ENCODE measurements at regions not wholly inside any gene's neighbourhood (a gene's known extent, or its start where the extent isn't known, plus 50 kb on each side); places are given as distances from the start of the nearest gene placed in this dataset.

- no peak overlapping the region for H3K4me2 ChIP-seq (ENCODE audit: low read length)
Measured at GRCh38 chr6:151699719-151700118, 107.8 kb upstream of the ESR1 start.

GRCh38 chr6:151701911-151702562, 105.4 kb upstream of the ESR1 start:
- H3K9ac ChIP-seq (ENCODE audit: low read length): no peak overlapping the region
- no peaks in the 10 kb centered on the region for H3K79me1 ChIP-seq (ENCODE audit: low read length)
- H3K27ac ChIP-seq (ENCODE audit: low read depth, low read length): no peak overlapping the region
- H2BK12ac ChIP-seq (ENCODE audit: low read length): no peak overlapping the region
- DNase-seq: no peak
- no peak overlapping the region for H3K4ac ChIP-seq (ENCODE audit: low read depth, low read length)
- H2AFZ ChIP-seq (ENCODE audit: insufficient read depth, low read length, poor library complexity): no peak overlapping the region
- no peak overlapping the region for H3K14ac ChIP-seq (ENCODE audit: low read length)
- no peak overlapping the region for H4K91ac ChIP-seq (ENCODE audit: low read depth, low read length)
- H3K4me1 ChIP-seq (ENCODE audit: control insufficient read depth in 1 of 2, insufficient read depth in 2 of 2, low read length in 2 of 2): peaks cover 0 to 5% of the 10 kb centered on the region in 2 experiments
- no peak overlapping the region for H3K4me3 ChIP-seq (ENCODE audit: low read depth, low read length)
- no peaks in the 10 kb centered on the region for H3K36me3 ChIP-seq (ENCODE audit: control insufficient read depth in 1 of 2, insufficient read depth in 2 of 2, low read length in 2 of 2)
- no peak overlapping the region for H4K8ac ChIP-seq (ENCODE audit: low read depth, low read length)
- no peaks in the 10 kb centered on the region for H3K27me3 ChIP-seq (ENCODE audit: insufficient read depth, low read length)
- H3K4me2 ChIP-seq (ENCODE audit: low read length): no peak overlapping the region
- H2BK5ac ChIP-seq (ENCODE audit: low read depth, low read length, poor library complexity): no peak overlapping the region
- no peak overlapping the region for H2BK120ac ChIP-seq (ENCODE audit: insufficient read depth, low read length, poor library complexity)
- no peak overlapping the region for H2AK5ac ChIP-seq (ENCODE audit: low read length)
- no peak overlapping the region for H3K23ac ChIP-seq (ENCODE audit: low read length)
- no CpG with 5 or more reads among the region's 5 CpGs for WGBS (ENCODE audit: extremely low coverage, insufficient coverage, insufficient read length)
- no peak overlapping the region for H3K18ac ChIP-seq (ENCODE audit: low read length)
- H3K9me3 ChIP-seq (ENCODE audit: insufficient read depth, low read depth, low read length): no peaks in the 10 kb centered on the region
- H4K12ac ChIP-seq (ENCODE audit: low read depth, low read length): no peak overlapping the region
- H3K79me2 ChIP-seq (ENCODE audit: control insufficient read depth, insufficient read depth, low read length, poor library complexity): no peaks in the 10 kb centered on the region

More at GRCh38 chr6:151699719-151700118, 107.8 kb upstream of the ESR1 start:
- no peak for DNase-seq
- no peak overlapping the region for H3K4me3 ChIP-seq (ENCODE audit: low read depth, low read length)
- H2BK120ac ChIP-seq (ENCODE audit: insufficient read depth, low read length, poor library complexity): no peak overlapping the region
- H2BK5ac ChIP-seq (ENCODE audit: low read depth, low read length, poor library complexity): no peak overlapping the region
- no peaks in the 10 kb centered on the region for H3K79me1 ChIP-seq (ENCODE audit: low read length)
- H3K27ac ChIP-seq (ENCODE audit: low read depth, low read length): no peak overlapping the region
- no peak overlapping the region for H4K12ac ChIP-seq (ENCODE audit: low read depth, low read length)
- no peaks in the 10 kb centered on the region for H3K9me3 ChIP-seq (ENCODE audit: insufficient read depth, low read depth, low read length)
- WGBS (ENCODE audit: extremely low coverage, insufficient coverage, insufficient read length): no CpG with 5 or more reads among the region's 4 CpGs
- H3K4me1 ChIP-seq (ENCODE audit: control insufficient read depth in 1 of 2, insufficient read depth in 2 of 2, low read length in 2 of 2): peaks cover 0 to 5% of the 10 kb centered on the region in 2 experiments
- no peak overlapping the region for H3K9ac ChIP-seq (ENCODE audit: low read length)
- H2BK12ac ChIP-seq (ENCODE audit: low read length): no peak overlapping the region
- H2AFZ ChIP-seq (ENCODE audit: insufficient read depth, low read length, poor library complexity): no peak overlapping the region
- H3K18ac ChIP-seq (ENCODE audit: low read length): no peak overlapping the region
- H3K27me3 ChIP-seq (ENCODE audit: insufficient read depth, low read length): no peaks in the 10 kb centered on the region
- H3K36me3 ChIP-seq (ENCODE audit: control insufficient read depth in 1 of 2, insufficient read depth in 2 of 2, low read length in 2 of 2): no peaks in the 10 kb centered on the region
- H3K4ac ChIP-seq (ENCODE audit: low read depth, low read length): no peak overlapping the region
- H3K79me2 ChIP-seq (ENCODE audit: control insufficient read depth, insufficient read depth, low read length, poor library complexity): no peaks in the 10 kb centered on the region
- no peak overlapping the region for H4K8ac ChIP-seq (ENCODE audit: low read depth, low read length)
- H4K91ac ChIP-seq (ENCODE audit: low read depth, low read length): no peak overlapping the region
- H3K23ac ChIP-seq (ENCODE audit: low read length): no peak overlapping the region
- H3K14ac ChIP-seq (ENCODE audit: low read length): no peak overlapping the region
- H2AK5ac ChIP-seq (ENCODE audit: low read length): no peak overlapping the region

- no peak overlapping the region for H3K4me2 ChIP-seq (ENCODE audit: low read length)
- WGBS (ENCODE audit: extremely low coverage, insufficient coverage, insufficient read length): no CpG with 5 or more reads among the region's 5 CpGs
Measured at GRCh38 chr6:151702851-151703658, 104.4 kb upstream of the ESR1 start.

GRCh38 chr6:151704383-151704782, 103.1 kb upstream of the ESR1 start:
- Histone ChIP-seq H3K14ac (ENCODE audit: low read length) (no peak overlapping the region), H2BK120ac (ENCODE audit: insufficient read depth, low read length, poor library complexity) (no peak overlapping the region), H3K23ac (ENCODE audit: low read length) (no peak overlapping the region), H2BK5ac (ENCODE audit: low read depth, low read length, poor library complexity) (no peak overlapping the region), H4K12ac (ENCODE audit: low read depth, low read length) (no peak overlapping the region), H3K4me1 (ENCODE audit: control insufficient read depth in 1 of 2, insufficient read depth in 2 of 2, low read length in 2 of 2) (peaks cover 0 to 5% of the 10 kb centered on the region in 2 experiments), H3K4ac (ENCODE audit: low read depth, low read length) (no peak overlapping the region), H2BK12ac (ENCODE audit: low read length) (no peak overlapping the region), H3K27ac (ENCODE audit: low read depth, low read length) (no peak overlapping the region), H3K79me1 (ENCODE audit: low read length) (no peaks in the 10 kb centered on the region), H2AFZ (ENCODE audit: insufficient read depth, low read length, poor library complexity) (no peak overlapping the region), H4K91ac (ENCODE audit: low read depth, low read length) (no peak overlapping the region), H3K9me3 (ENCODE audit: insufficient read depth, low read depth, low read length) (no peaks in the 10 kb centered on the region), H3K4me3 (ENCODE audit: low read depth, low read length) (no peak overlapping the region), H3K27me3 (ENCODE audit: insufficient read depth, low read length) (no peaks in the 10 kb centered on the region), H3K79me2 (ENCODE audit: control insufficient read depth, insufficient read depth, low read length, poor library complexity) (no peaks in the 10 kb centered on the region), H2AK5ac (ENCODE audit: low read length) (no peak overlapping the region), H3K18ac (ENCODE audit: low read length) (no peak overlapping the region), H3K4me2 (ENCODE audit: low read length) (no peak overlapping the region), H3K9ac (ENCODE audit: low read length) (no peak overlapping the region), H4K8ac (ENCODE audit: low read depth, low read length) (no peak overlapping the region), H3K36me3 (ENCODE audit: control insufficient read depth in 1 of 2, insufficient read depth in 2 of 2, low read length in 2 of 2) (no peaks in the 10 kb centered on the region)
- no peak for DNase-seq
- no CpG with 5 or more reads among the region's 5 CpGs for WGBS (ENCODE audit: extremely low coverage, insufficient coverage, insufficient read length)

More at GRCh38 chr6:151702851-151703658, 104.4 kb upstream of the ESR1 start:
- Histone ChIP-seq H3K23ac (ENCODE audit: low read length) (no peak overlapping the region), H2AK5ac (ENCODE audit: low read length) (no peak overlapping the region), H3K14ac (ENCODE audit: low read length) (no peak overlapping the region), H3K27me3 (ENCODE audit: insufficient read depth, low read length) (no peaks in the 10 kb centered on the region), H4K12ac (ENCODE audit: low read depth, low read length) (no peak overlapping the region), H3K18ac (ENCODE audit: low read length) (no peak overlapping the region), H3K79me2 (ENCODE audit: control insufficient read depth, insufficient read depth, low read length, poor library complexity) (no peaks in the 10 kb centered on the region), H4K8ac (ENCODE audit: low read depth, low read length) (no peak overlapping the region), H2BK12ac (ENCODE audit: low read length) (no peak overlapping the region), H3K9me3 (ENCODE audit: insufficient read depth, low read depth, low read length) (no peaks in the 10 kb centered on the region), H4K91ac (ENCODE audit: low read depth, low read length) (no peak overlapping the region), H3K9ac (ENCODE audit: low read length) (no peak overlapping the region), H2AFZ (ENCODE audit: insufficient read depth, low read length, poor library complexity) (peak overlapping the region; percentile 6), H2BK120ac (ENCODE audit: insufficient read depth, low read length, poor library complexity) (no peak overlapping the region), H3K36me3 (ENCODE audit: control insufficient read depth in 1 of 2, insufficient read depth in 2 of 2, low read length in 2 of 2) (no peaks in the 10 kb centered on the region), H3K79me1 (ENCODE audit: low read length) (no peaks in the 10 kb centered on the region), H3K4me3 (ENCODE audit: low read depth, low read length) (no peak overlapping the region), H3K4me1 (ENCODE audit: control insufficient read depth in 1 of 2, insufficient read depth in 2 of 2, low read length in 2 of 2) (peaks cover 0 to 5% of the 10 kb centered on the region in 2 experiments), H3K4ac (ENCODE audit: low read depth, low read length) (no peak overlapping the region), H2BK5ac (ENCODE audit: low read depth, low read length, poor library complexity) (no peak overlapping the region), H3K27ac (ENCODE audit: low read depth, low read length) (no peak overlapping the region)
- DNase-seq: peak in 1 of 2 donors; percentile 10
